SK-N-SH (cell line): ENCODE measurements at regions not wholly inside any gene's neighbourhood (a gene's known extent, or its start where the extent isn't known, plus 50 kb on each side); places are given as distances from the start of the nearest gene placed in this dataset.

ENCODE experiments used
- CHD2 ChIP-seq: fragments of 150-350 bp; IDR thresholded peaks from 2 replicates; pipeline ENCODE4 v1.6.1; 2018; ENCODE audit warnings: low read length; ENCODE audit not compliant: partially characterized antibody
- CTCF ChIP-seq: fragments of 200-600 bp; sonication (generic); IDR thresholded peaks from 2 replicates; pipeline ENCODE4 v1.6.1; 2017; ENCODE audit warnings: antibody characterized with exemption, mild to moderate bottlenecking, moderate library complexity
- MAX ChIP-seq: IDR thresholded peaks from 2 replicates; pipeline ENCODE4 v1.4.0; 2012; ENCODE audit warnings: low read depth
- RCOR1 ChIP-seq: fragments of 150-350 bp; IDR thresholded peaks from 2 replicates; pipeline ENCODE4 v1.6.1; 2017; ENCODE audit warnings: antibody characterized with exemption, low read length
- TF ChIP-seq, protein P1 (sequence below): IDR thresholded peaks from 2 replicates; pipeline ENCODE4 v1.6.1; 2012; ENCODE audit warnings: mild to moderate bottlenecking, low read depth, low read length, moderate library complexity

DNA sequence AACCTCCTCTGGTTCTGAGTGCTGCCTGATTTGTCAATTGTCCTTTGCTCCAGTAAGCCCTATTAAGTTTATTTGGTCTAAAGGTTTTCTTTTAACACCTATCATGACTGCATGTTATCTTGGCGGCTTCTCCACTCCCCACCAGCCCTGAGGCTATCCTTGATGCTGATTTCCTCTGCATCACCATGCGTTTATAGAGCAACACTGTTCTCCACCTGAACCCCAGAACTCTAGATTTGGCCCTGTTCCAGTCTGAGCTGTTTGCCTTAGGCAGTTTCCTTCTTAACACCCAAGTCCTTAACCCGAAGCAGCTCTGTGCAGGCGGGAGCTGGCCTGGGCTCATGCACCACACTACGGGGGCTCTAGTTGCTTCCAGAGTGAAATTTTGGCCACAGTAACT, 98.2 kb upstream of the NPAS2 start:
- no peak for TF ChIP-seq CTCF
- no peak for TF ChIP-seq MAX
- no peak for TF ChIP-seq RCOR1
- no peak for TF ChIP-seq CHD2
- TF ChIP-seq, protein P1, sequence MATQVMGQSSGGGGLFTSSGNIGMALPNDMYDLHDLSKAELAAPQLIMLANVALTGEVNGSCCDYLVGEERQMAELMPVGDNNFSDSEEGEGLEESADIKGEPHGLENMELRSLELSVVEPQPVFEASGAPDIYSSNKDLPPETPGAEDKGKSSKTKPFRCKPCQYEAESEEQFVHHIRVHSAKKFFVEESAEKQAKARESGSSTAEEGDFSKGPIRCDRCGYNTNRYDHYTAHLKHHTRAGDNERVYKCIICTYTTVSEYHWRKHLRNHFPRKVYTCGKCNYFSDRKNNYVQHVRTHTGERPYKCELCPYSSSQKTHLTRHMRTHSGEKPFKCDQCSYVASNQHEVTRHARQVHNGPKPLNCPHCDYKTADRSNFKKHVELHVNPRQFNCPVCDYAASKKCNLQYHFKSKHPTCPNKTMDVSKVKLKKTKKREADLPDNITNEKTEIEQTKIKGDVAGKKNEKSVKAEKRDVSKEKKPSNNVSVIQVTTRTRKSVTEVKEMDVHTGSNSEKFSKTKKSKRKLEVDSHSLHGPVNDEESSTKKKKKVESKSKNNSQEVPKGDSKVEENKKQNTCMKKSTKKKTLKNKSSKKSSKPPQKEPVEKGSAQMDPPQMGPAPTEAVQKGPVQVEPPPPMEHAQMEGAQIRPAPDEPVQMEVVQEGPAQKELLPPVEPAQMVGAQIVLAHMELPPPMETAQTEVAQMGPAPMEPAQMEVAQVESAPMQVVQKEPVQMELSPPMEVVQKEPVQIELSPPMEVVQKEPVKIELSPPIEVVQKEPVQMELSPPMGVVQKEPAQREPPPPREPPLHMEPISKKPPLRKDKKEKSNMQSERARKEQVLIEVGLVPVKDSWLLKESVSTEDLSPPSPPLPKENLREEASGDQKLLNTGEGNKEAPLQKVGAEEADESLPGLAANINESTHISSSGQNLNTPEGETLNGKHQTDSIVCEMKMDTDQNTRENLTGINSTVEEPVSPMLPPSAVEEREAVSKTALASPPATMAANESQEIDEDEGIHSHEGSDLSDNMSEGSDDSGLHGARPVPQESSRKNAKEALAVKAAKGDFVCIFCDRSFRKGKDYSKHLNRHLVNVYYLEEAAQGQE = no peak
